GM23338 (cell line): ENCODE measurements at regions not wholly inside any gene's neighbourhood (a gene's known extent, or its start where the extent isn't known, plus 50 kb on each side); places are given as distances from the start of the nearest gene placed in this dataset.

Experiments
- EZH2phosphoT487 ChIP-seq: fragments of 200-600 bp; sonication (generic); IDR thresholded peaks from one replicate; pipeline ENCODE4 v1.8.1; 2018; ENCODE audit warnings: antibody characterized with exemption; ENCODE audit not compliant: unreplicated experiment
- TF ChIP-seq, protein P1 (sequence below), 2 experiments: fragments of 200-600 bp in 1 of 2; sonication (generic) in 1 of 2; conservative IDR thresholded peaks; 2 replicates each; pipeline versions ENCODE4 v1.5.1 to v1.6.1; 2016 to 2017; ENCODE audit warnings: antibody characterized with exemption in 2 of 2, low read depth in 2 of 2, mild to moderate bottlenecking in 2 of 2, moderate library complexity in 1 of 2

DNA sequence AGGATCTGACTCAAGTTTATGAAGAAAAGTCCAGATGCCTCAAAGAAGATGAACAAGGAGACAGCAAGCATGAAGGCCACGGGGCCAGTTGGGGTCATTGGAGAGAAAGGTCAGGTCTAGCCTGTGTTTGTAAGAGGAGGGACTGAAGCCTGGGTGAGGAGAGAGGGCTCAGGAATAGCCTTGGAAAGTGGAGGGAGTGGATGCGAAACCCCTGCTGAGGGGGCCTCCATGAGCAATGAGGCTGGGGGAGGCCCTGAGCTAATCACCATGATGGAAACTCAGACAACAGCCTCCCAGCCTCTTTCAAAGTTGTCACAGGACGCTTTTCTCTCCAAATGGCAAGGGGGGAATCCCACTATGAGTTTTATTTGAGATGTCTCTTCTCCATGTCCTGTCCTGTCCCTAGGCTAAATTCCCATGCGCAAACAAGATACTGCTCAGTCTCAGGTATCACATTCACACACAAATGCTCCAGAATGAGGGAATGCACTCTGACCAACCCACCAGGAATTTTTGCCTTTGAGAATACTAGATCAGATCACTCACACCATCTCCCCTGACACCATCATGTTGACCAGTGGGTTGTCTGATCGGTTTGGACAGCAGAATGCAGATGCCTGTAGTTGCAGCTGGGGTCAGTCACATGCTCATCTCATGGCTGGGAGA lies 51.3 kb upstream of the TOP3B start:
- TF ChIP-seq, protein P1, sequence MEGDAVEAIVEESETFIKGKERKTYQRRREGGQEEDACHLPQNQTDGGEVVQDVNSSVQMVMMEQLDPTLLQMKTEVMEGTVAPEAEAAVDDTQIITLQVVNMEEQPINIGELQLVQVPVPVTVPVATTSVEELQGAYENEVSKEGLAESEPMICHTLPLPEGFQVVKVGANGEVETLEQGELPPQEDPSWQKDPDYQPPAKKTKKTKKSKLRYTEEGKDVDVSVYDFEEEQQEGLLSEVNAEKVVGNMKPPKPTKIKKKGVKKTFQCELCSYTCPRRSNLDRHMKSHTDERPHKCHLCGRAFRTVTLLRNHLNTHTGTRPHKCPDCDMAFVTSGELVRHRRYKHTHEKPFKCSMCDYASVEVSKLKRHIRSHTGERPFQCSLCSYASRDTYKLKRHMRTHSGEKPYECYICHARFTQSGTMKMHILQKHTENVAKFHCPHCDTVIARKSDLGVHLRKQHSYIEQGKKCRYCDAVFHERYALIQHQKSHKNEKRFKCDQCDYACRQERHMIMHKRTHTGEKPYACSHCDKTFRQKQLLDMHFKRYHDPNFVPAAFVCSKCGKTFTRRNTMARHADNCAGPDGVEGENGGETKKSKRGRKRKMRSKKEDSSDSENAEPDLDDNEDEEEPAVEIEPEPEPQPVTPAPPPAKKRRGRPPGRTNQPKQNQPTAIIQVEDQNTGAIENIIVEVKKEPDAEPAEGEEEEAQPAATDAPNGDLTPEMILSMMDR (conservative IDR thresholded peaks at IDR 0.05; ENCODE audit: low read depth in 2 of 2): no peak
- TF ChIP-seq EZH2phosphoT487: no peak
